Embryonic facial prominence (tissue), 1 donor: ENCODE measurements at regions not wholly inside any gene's neighbourhood (a gene's known extent, or its start where the extent isn't known, plus 50 kb on each side); places are given as distances from the start of the nearest gene placed in this dataset.
"Not testable (repeated sequence)": the region's sequence is repeated elsewhere in the genome, so short reads cannot be mapped to it uniquely, and the experiment has no call there.

Source experiments
- DNase-seq: peaks from one replicate; pipeline ENCODE4 v3.0.0-alpha.2; 2016; ENCODE audit errors: extremely low spot score

GRCh38 chr3:110614186-110614585 lies 457.4 kb upstream of the NECTIN3 start:
- no peak for DNase-seq

GRCh38 chr3:110615454-110615853 lies 456.2 kb upstream of the NECTIN3 start:
- DNase-seq: no peak

- no peak for DNase-seq
These were observed 452.9 kb upstream of the NECTIN3 start for GRCh38 chr3:110618512-110619226.

GRCh38 chr3:110620118-110620517 lies 451.5 kb upstream of the NECTIN3 start:
- DNase-seq: no peak

- no peak for DNase-seq
These were observed 448.0 kb upstream of the NECTIN3 start for GRCh38 chr3:110623571-110623970.

GRCh38 chr3:110624576-110624975 lies 447.0 kb upstream of the NECTIN3 start:
- no peak for DNase-seq

- DNase-seq: no peak
These were observed 446.3 kb upstream of the NECTIN3 start for GRCh38 chr3:110625201-110625747.

- DNase-seq: not testable (repeated sequence)
These were observed 444.9 kb upstream of the NECTIN3 start for GRCh38 chr3:110626652-110627111.

- no peak for DNase-seq
These were observed 442.8 kb upstream of the NECTIN3 start for GRCh38 chr3:110628650-110629301.

GRCh38 chr3:110629917-110630316 lies 441.7 kb upstream of the NECTIN3 start:
- no peak for DNase-seq

- no peak for DNase-seq
These were observed 427.4 kb upstream of the NECTIN3 start for GRCh38 chr3:110644203-110644602.

- DNase-seq: no peak
These were observed 425.6 kb upstream of the NECTIN3 start for GRCh38 chr3:110646055-110646454.

GRCh38 chr3:110646496-110646895 lies 425.1 kb upstream of the NECTIN3 start:
- no peak for DNase-seq

- DNase-seq: no peak
These were observed 424.0 kb upstream of the NECTIN3 start for GRCh38 chr3:110647586-110647985.

- no peak for DNase-seq
These were observed 420.9 kb upstream of the NECTIN3 start for GRCh38 chr3:110650741-110651140.

- DNase-seq: no peak
These were observed 416.6 kb upstream of the NECTIN3 start for GRCh38 chr3:110654843-110655502.

- no peak for DNase-seq
These were observed 415.1 kb upstream of the NECTIN3 start for GRCh38 chr3:110656394-110657025.

- DNase-seq: no peak
These were observed 407.5 kb upstream of the NECTIN3 start for GRCh38 chr3:110664148-110664547.

- no peak for DNase-seq
These were observed 405.1 kb upstream of the NECTIN3 start for GRCh38 chr3:110666495-110666894.

GRCh38 chr3:110667216-110667615 lies 404.4 kb upstream of the NECTIN3 start:
- DNase-seq: no peak

GRCh38 chr3:110670407-110670806 lies 401.2 kb upstream of the NECTIN3 start:
- DNase-seq: no peak

GRCh38 chr3:110677506-110677905 lies 394.1 kb upstream of the NECTIN3 start:
- DNase-seq: no peak
